CD14-positive monocyte (primary cell): ENCODE measurements at regions not wholly inside any gene's neighbourhood (a gene's known extent, or its start where the extent isn't known, plus 50 kb on each side); places are given as distances from the start of the nearest gene placed in this dataset.

Experiments used
- DNase-seq, 3 donors: peaks; one replicate each; pipeline ENCODE4 v3.0.0-alpha.2; 2011 to 2022
- H2AFZ ChIP-seq: 2 replicates; pipeline ENCODE4 v1.6.0; 2012; ENCODE audit warnings: mild to moderate bottlenecking, low read depth, low read length, inconsistent platforms; ENCODE audit not compliant: insufficient read depth, poor library complexity, severe bottlenecking
- H3K27ac ChIP-seq, 2 donors: 1 replicate in 1 of 2; 2 replicates in 1 of 2; pipeline ENCODE4 v1.5.1; 2012 to 2013; ENCODE audit warnings: low read length in 2 of 2, control low read depth in 1 of 2, inconsistent platforms in 1 of 2, low read depth in 1 of 2, mild to moderate bottlenecking in 1 of 2
- H3K27me3 ChIP-seq, 2 donors: one replicate each; pipeline versions ENCODE4 v1.6.0 to v1.6.1; 2011 to 2013; ENCODE audit warnings: low read length in 2 of 2; ENCODE audit not compliant: control insufficient read depth in 2 of 2, insufficient read depth in 2 of 2
- H3K36me3 ChIP-seq, 2 donors: replicated peaks in 1 of 2; 1 replicate in 1 of 2; 2 replicates in 1 of 2; pipeline versions ENCODE4 v1.5.1 to v1.6.1; 2012 to 2013; ENCODE audit warnings: low read length in 2 of 2, control low read depth in 1 of 2, inconsistent platforms in 1 of 2, mild to moderate bottlenecking in 1 of 2; ENCODE audit not compliant: insufficient read depth in 2 of 2, control insufficient read depth in 1 of 2
- H3K4me1 ChIP-seq, 2 donors: 1 replicate in 1 of 2; 2 replicates in 1 of 2; pipeline versions ENCODE4 v1.5.1 to v1.6.1; 2012 to 2013; ENCODE audit warnings: low read length in 2 of 2, control low read depth in 1 of 2, inconsistent platforms in 1 of 2, mild to moderate bottlenecking in 1 of 2, moderate library complexity in 1 of 2; ENCODE audit not compliant: insufficient read depth in 2 of 2, control insufficient read depth in 1 of 2
- H3K4me2 ChIP-seq: replicated peaks from 2 replicates; pipeline ENCODE3; 2012; ENCODE audit warnings: low read length, moderate library complexity, mild to moderate bottlenecking; ENCODE audit not compliant: poor library complexity, severe bottlenecking; ENCODE audit errors: extremely low read depth
- H3K4me3 ChIP-seq, 3 experiments: fragments of 200-600 bp in 1 of 3; sonication (generic) in 1 of 3; replicated peaks in 1 of 3; 1 replicate in 2 of 3; 2 replicates in 1 of 3; pipeline ENCODE4 v1.5.1; 2011 to 2013; ENCODE audit warnings: low read length in 3 of 3, mild to moderate bottlenecking in 3 of 3, control low read depth in 2 of 3, low read depth in 2 of 3, inconsistent platforms in 1 of 3, moderate library complexity in 1 of 3
- H3K79me2 ChIP-seq: 2 replicates; pipeline ENCODE4 v1.6.0; 2012; ENCODE audit warnings: mild to moderate bottlenecking, control low read depth, inconsistent platforms, low read length, moderate library complexity; ENCODE audit not compliant: insufficient read depth
- H3K9ac ChIP-seq: 2 replicates; pipeline ENCODE4 v1.6.0; 2017; ENCODE audit warnings: low read length, mild to moderate bottlenecking; ENCODE audit not compliant: insufficient read depth, poor library complexity, severe bottlenecking
- H3K9me3 ChIP-seq, 2 donors: replicated peaks in 1 of 2; 1 replicate in 1 of 2; 2 replicates in 1 of 2; pipeline versions ENCODE4 v1.5.1 to v1.6.1; 2012 to 2013; ENCODE audit warnings: low read length in 2 of 2, control low read depth in 1 of 2; ENCODE audit not compliant: control insufficient read depth in 1 of 2, insufficient read depth in 1 of 2
- H4K20me1 ChIP-seq: 2 replicates; pipeline ENCODE4 v1.6.0; 2012; ENCODE audit warnings: mild to moderate bottlenecking, low read length, control low read depth, moderate library complexity; ENCODE audit not compliant: insufficient read depth
- H3K27ac Mint-ChIP-seq, 7 donors: one replicate each; pipeline ENCODE4 v1.8.0; 2020; ENCODE audit warnings: mild to moderate bottlenecking in 7 of 7, mixed read lengths in 7 of 7, moderate library complexity in 6 of 7, inconsistent platforms in 2 of 7
- H3K27me3 Mint-ChIP-seq, 3 donors: one replicate each; pipeline ENCODE4 v1.8.0; 2021 to 2022; ENCODE audit warnings: low read depth in 3 of 3, mild to moderate bottlenecking in 3 of 3, mixed read lengths in 3 of 3, moderate library complexity in 3 of 3, inconsistent platforms in 1 of 3
- H3K36me3 Mint-ChIP-seq, 2 donors: one replicate each; pipeline ENCODE4 v1.8.0; 2020; ENCODE audit warnings: mixed read lengths in 2 of 2, inconsistent platforms in 1 of 2, mild to moderate bottlenecking in 1 of 2
- H3K4me1 Mint-ChIP-seq: one replicate; pipeline ENCODE4 v1.8.0; 2020; ENCODE audit warnings: mild to moderate bottlenecking, mixed read lengths
- H3K4me3 Mint-ChIP-seq, 2 donors: one replicate each; pipeline ENCODE4 v1.8.0; 2020; ENCODE audit warnings: mild to moderate bottlenecking in 2 of 2, mixed read lengths in 2 of 2, moderate library complexity in 1 of 2
- H3K9me3 Mint-ChIP-seq, 7 donors: one replicate each; pipeline ENCODE4 v1.8.0; 2020 to 2022; ENCODE audit warnings: mixed read lengths in 7 of 7, mild to moderate bottlenecking in 6 of 7, moderate library complexity in 6 of 7, inconsistent platforms in 2 of 7
- WGBS: methylation state at CpG from one replicate; pipeline ENCODE4 v1.1.5; 2013; ENCODE audit warnings: missing lambda C conversion rate; ENCODE audit not compliant: insufficient coverage; 5-methylcytosine and 5-hydroxymethylcytosine counted together
- intact Hi-C, 2 donors: fragments of 100-400 bp; cut with micrococcal nuclease; formaldehyde crosslinking; loops; one replicate each; pipeline versions ENCODE4 v1.15.0 to v1.15.1; 2023
- TF ChIP-seq, protein P1 (sequence below): fragments of 200-600 bp; IDR thresholded peaks from one replicate; pipeline ENCODE4 v1.8.0; 2022; ENCODE audit warnings: antibody characterized with exemption, mild to moderate bottlenecking

DNA sequence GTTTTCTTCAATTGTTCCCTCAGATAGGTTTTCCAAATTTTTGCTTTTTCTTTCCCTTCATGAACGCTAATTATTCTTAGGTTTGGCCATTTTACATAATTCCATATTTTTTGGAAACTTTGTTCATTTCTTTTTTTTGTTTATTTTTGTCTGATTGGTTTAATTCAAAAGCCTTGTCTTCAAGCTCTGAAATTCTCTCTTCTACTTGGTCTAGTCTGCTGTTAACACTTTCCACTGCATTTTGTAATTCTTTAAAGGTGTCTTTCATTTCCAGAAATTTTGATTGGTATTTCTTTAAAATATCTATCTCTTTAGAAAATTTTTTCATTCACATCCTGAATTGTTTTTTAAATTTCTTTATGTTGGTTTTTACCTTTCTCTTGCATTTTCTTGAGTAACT, 63.9 kb upstream of the VLDLR start:
- Mint-ChIP-seq H3K27me3 (peaks cover 0 to 5% (median 2%) of the 10 kb centered on the region in 3 donors), H3K36me3 (no peaks in the 10 kb centered on the region), H3K9me3 (peaks cover 2 to 11% (median 8%) of the 10 kb centered on the region in 7 donors), H3K4me3 (no peak overlapping the region), H3K27ac (no peak overlapping the region), H3K4me1 (no peaks in the 10 kb centered on the region)
- no peaks in the 10 kb centered on the region for H3K4me1 ChIP-seq
- peaks cover 0 to 6% of the 10 kb centered on the region in 2 donors for H3K9me3 ChIP-seq
- TF ChIP-seq, protein P1, sequence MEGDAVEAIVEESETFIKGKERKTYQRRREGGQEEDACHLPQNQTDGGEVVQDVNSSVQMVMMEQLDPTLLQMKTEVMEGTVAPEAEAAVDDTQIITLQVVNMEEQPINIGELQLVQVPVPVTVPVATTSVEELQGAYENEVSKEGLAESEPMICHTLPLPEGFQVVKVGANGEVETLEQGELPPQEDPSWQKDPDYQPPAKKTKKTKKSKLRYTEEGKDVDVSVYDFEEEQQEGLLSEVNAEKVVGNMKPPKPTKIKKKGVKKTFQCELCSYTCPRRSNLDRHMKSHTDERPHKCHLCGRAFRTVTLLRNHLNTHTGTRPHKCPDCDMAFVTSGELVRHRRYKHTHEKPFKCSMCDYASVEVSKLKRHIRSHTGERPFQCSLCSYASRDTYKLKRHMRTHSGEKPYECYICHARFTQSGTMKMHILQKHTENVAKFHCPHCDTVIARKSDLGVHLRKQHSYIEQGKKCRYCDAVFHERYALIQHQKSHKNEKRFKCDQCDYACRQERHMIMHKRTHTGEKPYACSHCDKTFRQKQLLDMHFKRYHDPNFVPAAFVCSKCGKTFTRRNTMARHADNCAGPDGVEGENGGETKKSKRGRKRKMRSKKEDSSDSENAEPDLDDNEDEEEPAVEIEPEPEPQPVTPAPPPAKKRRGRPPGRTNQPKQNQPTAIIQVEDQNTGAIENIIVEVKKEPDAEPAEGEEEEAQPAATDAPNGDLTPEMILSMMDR, result no peak
- no peak overlapping the region for H2AFZ ChIP-seq
- H3K79me2 ChIP-seq, result no peaks in the 10 kb centered on the region
- H4K20me1 ChIP-seq, result no peaks in the 10 kb centered on the region
- DNase-seq, result no peak
- H3K4me2 ChIP-seq, result no peak overlapping the region
- H3K36me3 ChIP-seq, result no peaks in the 10 kb centered on the region
- H3K27me3 ChIP-seq, result no peaks in the 10 kb centered on the region
- WGBS, result no CpG with 5 or more reads among the region's 1 CpG
- intact Hi-C loops, result no loop called here
- H3K9ac ChIP-seq, result no peak overlapping the region
- H3K27ac ChIP-seq, result no peak overlapping the region
- no peak overlapping the region for H3K4me3 ChIP-seq

DNA sequence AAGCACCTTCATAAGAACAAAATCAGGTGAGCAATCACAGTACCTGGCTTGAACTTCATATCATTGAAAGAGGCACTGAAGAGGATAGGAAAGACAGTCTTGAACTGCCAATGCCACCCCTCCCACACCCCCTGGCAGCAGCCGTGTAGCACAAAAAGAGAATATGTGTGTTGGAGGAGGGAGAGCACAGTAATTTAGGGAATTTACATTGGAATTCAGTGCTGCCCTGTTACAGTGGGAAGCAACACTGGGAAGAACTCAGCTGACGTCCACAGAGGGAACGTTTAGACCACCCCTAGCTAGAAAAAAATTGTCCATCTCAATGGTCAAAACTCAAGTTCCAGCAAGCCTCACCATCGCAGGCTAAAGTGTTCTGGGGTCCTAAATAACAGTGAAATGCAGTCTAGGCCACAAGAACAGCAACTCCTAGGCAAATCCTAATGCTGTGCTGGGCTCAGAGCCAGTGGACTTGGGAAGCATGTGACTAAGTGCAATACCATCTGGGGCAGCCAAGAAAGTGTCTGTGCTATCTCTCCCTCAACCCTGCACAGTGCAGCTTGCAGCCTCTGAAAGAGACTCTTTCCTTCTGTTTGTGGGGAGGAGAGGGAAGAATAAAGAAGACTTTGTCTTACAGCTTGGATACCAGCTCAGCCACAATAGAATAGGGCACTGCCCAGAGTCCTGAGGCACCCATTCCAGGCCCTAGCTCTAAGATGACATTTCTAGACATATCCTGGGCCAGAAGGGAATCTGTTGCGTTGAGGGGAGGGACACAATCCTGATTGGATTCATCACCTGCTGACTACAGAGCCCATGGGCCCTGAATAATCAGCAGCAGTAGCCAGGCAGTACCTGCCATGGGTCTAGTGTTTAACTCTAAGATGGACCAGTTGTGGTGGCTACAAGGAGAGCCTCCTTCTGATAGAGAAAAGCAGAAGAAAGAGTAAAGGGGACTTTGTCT, 62.1 kb upstream of the VLDLR start:
- H3K4me2 ChIP-seq, result no peak overlapping the region
- no peaks in the 10 kb centered on the region for H3K27me3 ChIP-seq
- H2AFZ ChIP-seq, result no peak overlapping the region
- H3K4me1 Mint-ChIP-seq, result no peaks in the 10 kb centered on the region
- no peaks in the 10 kb centered on the region for H3K36me3 ChIP-seq
- DNase-seq, result no peak
- H3K9ac ChIP-seq, result no peak overlapping the region
- peaks cover 0 to 5% (median 2%) of the 10 kb centered on the region in 3 donors for H3K27me3 Mint-ChIP-seq
- H3K27ac Mint-ChIP-seq, result no peak overlapping the region
- H3K4me1 ChIP-seq, result no peaks in the 10 kb centered on the region
- peaks cover 2 to 11% (median 8%) of the 10 kb centered on the region in 7 donors for H3K9me3 Mint-ChIP-seq
- H3K4me3 ChIP-seq, result no peak overlapping the region
- no peaks in the 10 kb centered on the region for H3K36me3 Mint-ChIP-seq
- 78% methylated on average over 2 of the region's 5 CpGs for WGBS
- H4K20me1 ChIP-seq, result no peaks in the 10 kb centered on the region
- intact Hi-C loops, result no loop called here
- TF ChIP-seq, protein P1, result no peak
- H3K27ac ChIP-seq, result no peak overlapping the region
- H3K4me3 Mint-ChIP-seq, result no peak overlapping the region
- no peaks in the 10 kb centered on the region for H3K79me2 ChIP-seq
- peaks cover 0 to 6% of the 10 kb centered on the region in 2 donors for H3K9me3 ChIP-seq
